HG02610 (cell line): ENCODE measurements at regions not wholly inside any gene's neighbourhood (a gene's known extent, or its start where the extent isn't known, plus 50 kb on each side); places are given as distances from the start of the nearest gene placed in this dataset.

Source experiments
- ATAC-seq: cut with Tn5 transposase; IDR thresholded peaks from one replicate; pipeline ENCODE4 v1.9.1; 2021; ENCODE audit warnings: mild to moderate bottlenecking, moderate library complexity; ENCODE audit not compliant: unreplicated experiment

GRCh38 chr18:45255197-45255890 is 359.9 kb upstream of the SLC14A2 start:
- ATAC-seq = no peak

GRCh38 chr18:45260125-45260524 is 355.2 kb upstream of the SLC14A2 start:
- no peak for ATAC-seq

GRCh38 chr18:45266023-45266422 is 349.3 kb upstream of the SLC14A2 start:
- ATAC-seq = no peak

- no peak for ATAC-seq
Measured at GRCh38 chr18:45267622-45268021, 347.7 kb upstream of the SLC14A2 start.

GRCh38 chr18:45268583-45268982 is 346.7 kb upstream of the SLC14A2 start:
- ATAC-seq = no peak

- ATAC-seq = no peak
Measured at GRCh38 chr18:45270289-45270771, 344.9 kb upstream of the SLC14A2 start.

GRCh38 chr18:45274026-45274425 is 341.2 kb upstream of the SLC14A2 start:
- ATAC-seq = no peak

- ATAC-seq = no peak
Measured at GRCh38 chr18:45275367-45276113, 339.7 kb upstream of the SLC14A2 start.

- ATAC-seq = no peak
Measured at GRCh38 chr18:45276878-45277277, 338.4 kb upstream of the SLC14A2 start.

- ATAC-seq = no peak
Measured at GRCh38 chr18:45277908-45278307, 337.4 kb upstream of the SLC14A2 start.

- no peak for ATAC-seq
Measured at GRCh38 chr18:45280481-45281276, 334.6 kb upstream of the SLC14A2 start.

- no peak for ATAC-seq
Measured at GRCh38 chr18:45282101-45282812, 333.0 kb upstream of the SLC14A2 start.

- ATAC-seq = no peak
Measured at GRCh38 chr18:45284174-45284573, 331.1 kb upstream of the SLC14A2 start.

GRCh38 chr18:45284851-45285250 is 330.4 kb upstream of the SLC14A2 start:
- no peak for ATAC-seq

- no peak for ATAC-seq
Measured at GRCh38 chr18:45285251-45285650, 330.0 kb upstream of the SLC14A2 start.

GRCh38 chr18:45286431-45286830 is 328.8 kb upstream of the SLC14A2 start:
- no peak for ATAC-seq

- no peak for ATAC-seq
Measured at GRCh38 chr18:45287531-45287930, 327.7 kb upstream of the SLC14A2 start.

GRCh38 chr18:45290364-45290763 is 324.9 kb upstream of the SLC14A2 start:
- ATAC-seq = no peak

GRCh38 chr18:45291621-45292615 is 323.4 kb upstream of the SLC14A2 start:
- ATAC-seq = no peak

- ATAC-seq = no peak
Measured at GRCh38 chr18:45295388-45295787, 319.9 kb upstream of the SLC14A2 start.
